ENCODE measurements at regions not wholly inside any gene's neighbourhood (a gene's known extent, or its start where the extent isn't known, plus 50 kb on each side); places are given as distances from the start of the nearest gene placed in this dataset.
"Not testable (repeated sequence)": the region's sequence is repeated elsewhere in the genome, so short reads cannot be mapped to it uniquely, and the experiment has no call there.

- TF ChIP-seq ZNF646 (CRISPR knock-in tag; IDR thresholded peaks at IDR 0.05) (no peak), SPEN (CRISPR knock-in tag; IDR thresholded peaks at IDR 0.05; ENCODE audit: low read depth) (no peak), ZNF510 (CRISPR knock-in tag; IDR thresholded peaks at IDR 0.05; ENCODE audit: low read depth) (no peak)
Measured at GRCh38 chr13:46472384-46472783, 80.6 kb upstream of the LRCH1 start (continued).

- H2AFZ ChIP-seq (ENCODE audit: low read length); FAIRE-seq; H3K27ac ChIP-seq (ENCODE audit: extremely low read length, insufficient read depth, low read length); H3K27me3 ChIP-seq (ENCODE audit: control insufficient read depth in 1 of 2, insufficient read depth in 2 of 2, low read length in 2 of 2); H4K20me1 ChIP-seq (ENCODE audit: insufficient read depth, low read length); H3K4me3 ChIP-seq (replicated peaks in 1 of 3; ENCODE audit: insufficient read depth in 1 of 3, low read depth in 2 of 3, low read length in 3 of 3); H3K4me2 ChIP-seq (ENCODE audit: low read depth, low read length); H3K79me2 ChIP-seq (ENCODE audit: insufficient read depth, low read length); BruUV-seq (replicated peaks); POLR2A ChIA-PET; H3K9ac ChIP-seq (ENCODE audit: insufficient read depth, low read depth, low read length); ATAC-seq; H3K36me3 ChIP-seq (replicated peaks in 1 of 2; ENCODE audit: control insufficient read depth in 1 of 2, insufficient read depth in 2 of 2, low read length in 2 of 2); DNase-seq (ENCODE audit: low spot score); H3K4me1 ChIP-seq (ENCODE audit: insufficient read depth, low read length); CTCF ChIA-PET (ENCODE audit: low intra/inter-chr PET ratio, low total read pairs); in situ Hi-C loops (cut with HindIII; ENCODE audit: extremely low pct_ligation_motif_present, low pct_unique_long_range_greater_than_20kb); intact Hi-C loops (cut with micrococcal nuclease; ENCODE audit: unreplicated experiment); H3K9me3 ChIP-seq (ENCODE audit: low read length): not testable (repeated sequence)
- TF ChIP-seq ATF4 (CRISPR knock-in tag; IDR thresholded peaks at IDR 0.05) (0 out of 4 replicates have a peak, but pooled peaks of 1 of the 2 experiments have one; percentile 41), CEBPB (IDR thresholded peaks at IDR 0.05; ENCODE audit: borderline replicate concordance, low read depth, low read length) (peak; percentile 60; the same call in 1 of the 2 replicates), CEBPG (CRISPR knock-in tag; IDR thresholded peaks at IDR 0.05) (0 out of 2 replicates have a peak, but pooled peaks have one; percentile 33), FOSL2 (CRISPR knock-in tag; IDR thresholded peaks at IDR 0.05) (peak; percentile 81)
- WGBS (ENCODE audit: low lambda C conversion rate), result 39% methylated on average over 12 of the region's 12 CpGs
Measured at GRCh38 chr13:46469699-46470098, 82.6 kb upstream of the RUBCNL start.

Data from HepG2 (cell line).